Mesenchymal stem cell (in vitro differentiated cells and primary cell): ENCODE measurements at regions not wholly inside any gene's neighbourhood (a gene's known extent, or its start where the extent isn't known, plus 50 kb on each side); places are given as distances from the start of the nearest gene placed in this dataset.

Experiments used
- DNase-seq: peaks from one replicate; pipeline ENCODE4 v3.0.0-alpha.2; 2013
- H2AFZ ChIP-seq: one replicate; pipeline ENCODE4 v1.6.1; 2013; ENCODE audit warnings: low read depth, mild to moderate bottlenecking, control low read depth, inconsistent platforms, low read length, moderate library complexity
- H2AK5ac ChIP-seq: 2 replicates; pipeline ENCODE4 v1.6.1; 2013; ENCODE audit warnings: low read length, moderate library complexity, mild to moderate bottlenecking, inconsistent platforms; ENCODE audit not compliant: severe bottlenecking
- H2BK120ac ChIP-seq: one replicate; pipeline ENCODE4 v1.6.1; 2013; ENCODE audit warnings: low read depth, mild to moderate bottlenecking, inconsistent platforms, low read length, moderate library complexity
- H2BK12ac ChIP-seq, 2 experiments: one replicate each; pipeline ENCODE4 v1.6.1; 2013; ENCODE audit warnings: inconsistent platforms in 2 of 2, low read length in 2 of 2, mild to moderate bottlenecking in 2 of 2, moderate library complexity in 2 of 2, control low read depth in 1 of 2
- H2BK15ac ChIP-seq: one replicate; pipeline ENCODE4 v1.6.1; 2013; ENCODE audit warnings: mild to moderate bottlenecking, low read depth, inconsistent platforms; ENCODE audit not compliant: poor library complexity, severe bottlenecking
- H2BK5ac ChIP-seq: 2 replicates; pipeline ENCODE4 v1.6.1; 2013; ENCODE audit warnings: low read depth, mild to moderate bottlenecking, low read length, control low read depth, inconsistent platforms; ENCODE audit not compliant: poor library complexity, severe bottlenecking
- H3K14ac ChIP-seq, 2 experiments: one replicate each; pipeline ENCODE4 v1.6.1; 2013; ENCODE audit warnings: inconsistent platforms in 2 of 2, low read length in 2 of 2, control low read depth in 1 of 2, mild to moderate bottlenecking in 1 of 2, moderate library complexity in 1 of 2
- H3K18ac ChIP-seq, 2 experiments: one replicate each; pipeline ENCODE4 v1.6.1; 2013; ENCODE audit warnings: inconsistent platforms in 2 of 2, low read length in 2 of 2, control low read depth in 1 of 2, low read depth in 1 of 2, mild to moderate bottlenecking in 1 of 2
- H3K23ac ChIP-seq, 2 experiments: one replicate each; pipeline ENCODE4 v1.6.1; 2013; ENCODE audit warnings: inconsistent platforms in 2 of 2, low read length in 2 of 2, mild to moderate bottlenecking in 2 of 2, moderate library complexity in 2 of 2, control low read depth in 1 of 2
- H3K27ac ChIP-seq: 2 replicates; pipeline ENCODE4 v1.5.1; 2013; ENCODE audit warnings: mild to moderate bottlenecking, moderate library complexity, low read length, control low read depth, inconsistent platforms; ENCODE audit not compliant: poor library complexity, severe bottlenecking
- H3K27me3 ChIP-seq, 2 experiments: 2 replicates each; pipeline versions ENCODE4 v1.6.1 to v1.7.0; 2013; ENCODE audit warnings: low read length in 2 of 2, mild to moderate bottlenecking in 2 of 2, moderate library complexity in 2 of 2, control low read depth in 1 of 2, inconsistent platforms in 1 of 2; ENCODE audit not compliant: control insufficient read depth in 1 of 2, insufficient read depth in 1 of 2
- H3K36me3 ChIP-seq, 2 experiments: 2 replicates each; pipeline versions ENCODE4 v1.6.1 to v1.7.0; 2013; ENCODE audit warnings: low read length in 2 of 2, control low read depth in 1 of 2, inconsistent platforms in 1 of 2, low read depth in 1 of 2, mild to moderate bottlenecking in 1 of 2; ENCODE audit not compliant: insufficient read depth in 2 of 2, control insufficient read depth in 1 of 2
- H3K4ac ChIP-seq, 2 experiments: one replicate each; pipeline ENCODE4 v1.6.1; 2013; ENCODE audit warnings: inconsistent platforms in 2 of 2, low read length in 2 of 2, mild to moderate bottlenecking in 2 of 2, moderate library complexity in 2 of 2, control low read depth in 1 of 2, low read depth in 1 of 2
- H3K4me1 ChIP-seq: 2 replicates; pipeline ENCODE4 v1.6.1; 2013; ENCODE audit warnings: low read depth, low read length, control low read depth; ENCODE audit not compliant: control insufficient read depth, insufficient read depth
- H3K4me2 ChIP-seq: 2 replicates; pipeline ENCODE4 v1.6.1; 2013; ENCODE audit warnings: low read length, mild to moderate bottlenecking, inconsistent platforms; ENCODE audit not compliant: poor library complexity, severe bottlenecking
- H3K4me3 ChIP-seq, 2 experiments: 2 replicates each; pipeline versions ENCODE4 v1.5.1 to v1.7.0; 2013; ENCODE audit warnings: low read length in 2 of 2, mild to moderate bottlenecking in 2 of 2, control low read depth in 1 of 2, low read depth in 1 of 2; ENCODE audit not compliant: insufficient read depth in 1 of 2
- H3K79me1 ChIP-seq: replicated peaks from 2 replicates; pipeline ENCODE4 v1.6.1; 2013; ENCODE audit warnings: mild to moderate bottlenecking, control low read depth, low read length, inconsistent platforms; ENCODE audit not compliant: poor library complexity, severe bottlenecking
- H3K9ac ChIP-seq: 2 replicates; pipeline ENCODE4 v1.7.0; 2013; ENCODE audit warnings: mild to moderate bottlenecking, low read length, moderate library complexity
- H3K9me3 ChIP-seq: 2 replicates; pipeline ENCODE4 v1.7.0; 2013; ENCODE audit warnings: mild to moderate bottlenecking, low read length; ENCODE audit not compliant: control insufficient read depth
- H4K8ac ChIP-seq: one replicate; pipeline ENCODE4 v1.6.1; 2013; ENCODE audit warnings: inconsistent platforms, mild to moderate bottlenecking, low read length, moderate library complexity
- H4K91ac ChIP-seq: one replicate; pipeline ENCODE4 v1.6.1; 2013; ENCODE audit warnings: mild to moderate bottlenecking, low read length, inconsistent platforms
- WGBS: methylation state at CpG from one replicate; pipeline ENCODE4 v1.1.7; 2013; ENCODE audit warnings: mixed read lengths; 5-methylcytosine and 5-hydroxymethylcytosine counted together

DNA sequence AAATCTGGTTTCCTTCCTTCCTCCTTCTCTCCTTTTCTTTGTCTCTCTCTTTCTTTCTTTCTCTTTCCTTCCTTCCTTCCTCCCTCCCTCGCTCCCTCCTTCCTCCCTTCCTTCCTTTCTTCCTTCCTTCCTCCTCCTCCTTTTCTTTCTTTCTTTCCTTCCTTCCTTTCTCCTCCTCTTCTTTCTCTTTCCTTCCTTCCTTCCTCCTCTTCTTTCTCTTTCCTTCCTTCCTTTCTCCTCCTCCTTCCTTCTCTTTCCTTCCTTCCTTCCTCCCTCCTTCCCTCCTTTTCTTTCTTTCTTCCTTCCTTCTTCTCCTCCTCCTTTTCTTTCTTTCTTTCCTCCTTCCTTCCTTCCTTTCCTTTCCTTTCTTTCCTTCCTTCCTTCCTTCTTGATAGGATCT lies 61.2 kb downstream of the VIP start:
- no peak overlapping the region for H2BK5ac ChIP-seq
- no peaks in the 10 kb centered on the region for H3K9me3 ChIP-seq
- WGBS: 75% methylated on average over 1 of the region's 1 CpG

DNA sequence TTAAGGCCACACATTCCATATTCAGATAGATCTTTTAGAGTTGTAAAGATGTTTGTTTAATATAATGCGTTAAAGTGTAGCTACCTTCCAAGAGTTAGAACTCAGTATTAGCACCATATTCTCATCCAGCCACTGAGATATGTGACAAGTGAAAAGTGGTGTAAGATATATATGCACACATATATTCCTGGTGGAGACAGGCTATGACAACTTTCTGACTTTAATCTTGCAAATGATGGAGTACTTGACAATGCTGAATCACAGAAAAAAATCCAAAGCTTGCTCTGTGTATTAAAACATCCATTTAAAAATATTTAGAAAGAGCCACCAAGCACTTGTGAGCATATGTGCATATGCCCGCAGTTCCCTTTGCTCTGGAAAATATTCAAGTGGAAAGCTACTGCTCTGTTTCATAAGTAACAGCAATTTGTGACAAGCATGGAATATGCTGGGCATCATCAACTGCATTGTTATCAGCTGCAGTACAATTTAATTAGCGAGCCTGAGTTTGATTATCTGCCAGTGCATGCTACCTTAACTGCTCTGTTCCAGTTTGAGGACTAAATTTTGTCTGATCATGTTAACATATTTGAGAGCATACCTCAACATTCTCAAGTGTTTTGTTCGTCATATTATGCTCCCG lies 64.8 kb downstream of the VIP start:
- no peaks in the 10 kb centered on the region for H3K36me3 ChIP-seq
- DNase-seq: no peak
- no peak overlapping the region for H3K9ac ChIP-seq
- H2AFZ ChIP-seq: no peak overlapping the region
- no peak overlapping the region for H3K4me2 ChIP-seq
- no peak overlapping the region for H3K23ac ChIP-seq
- H4K8ac ChIP-seq: no peak overlapping the region
- H4K91ac ChIP-seq: no peak overlapping the region
- H2BK15ac ChIP-seq: no peak overlapping the region
- H3K4me3 ChIP-seq: no peak overlapping the region
- H3K14ac ChIP-seq: no peak overlapping the region
- no peak overlapping the region for H3K27ac ChIP-seq
- no peaks in the 10 kb centered on the region for H3K4me1 ChIP-seq
- H2AK5ac ChIP-seq: no peak overlapping the region
- no peak overlapping the region for H3K18ac ChIP-seq
- H3K4ac ChIP-seq: no peak overlapping the region
- H3K9me3 ChIP-seq: no peaks in the 10 kb centered on the region
- no peak overlapping the region for H2BK120ac ChIP-seq
- H2BK5ac ChIP-seq: no peak overlapping the region
- no peak overlapping the region for H2BK12ac ChIP-seq
- peaks cover 0 to 10% of the 10 kb centered on the region in 2 experiments for H3K27me3 ChIP-seq
- H3K79me1 ChIP-seq: no peaks in the 10 kb centered on the region
- 56% methylated on average over 3 of the region's 5 CpGs for WGBS

More for the DNA sequence above, 61.2 kb downstream of the VIP start:
- Histone ChIP-seq H3K4me1 (no peaks in the 10 kb centered on the region), H2AFZ (no peak overlapping the region), H2BK12ac (no peak overlapping the region), H3K4me3 (no peak overlapping the region), H3K36me3 (no peaks in the 10 kb centered on the region), H3K79me1 (no peaks in the 10 kb centered on the region), H4K91ac (no peak overlapping the region), H3K27me3 (peaks cover 0 to 5% of the 10 kb centered on the region in 2 experiments), H3K18ac (no peak overlapping the region), H3K4me2 (no peak overlapping the region), H2AK5ac (no peak overlapping the region), H3K14ac (no peak overlapping the region), H3K27ac (no peak overlapping the region), H3K9ac (no peak overlapping the region), H2BK120ac (no peak overlapping the region), H3K4ac (no peak overlapping the region), H2BK15ac (no peak overlapping the region), H4K8ac (no peak overlapping the region), H3K23ac (no peak overlapping the region)
- DNase-seq: no peak

DNA sequence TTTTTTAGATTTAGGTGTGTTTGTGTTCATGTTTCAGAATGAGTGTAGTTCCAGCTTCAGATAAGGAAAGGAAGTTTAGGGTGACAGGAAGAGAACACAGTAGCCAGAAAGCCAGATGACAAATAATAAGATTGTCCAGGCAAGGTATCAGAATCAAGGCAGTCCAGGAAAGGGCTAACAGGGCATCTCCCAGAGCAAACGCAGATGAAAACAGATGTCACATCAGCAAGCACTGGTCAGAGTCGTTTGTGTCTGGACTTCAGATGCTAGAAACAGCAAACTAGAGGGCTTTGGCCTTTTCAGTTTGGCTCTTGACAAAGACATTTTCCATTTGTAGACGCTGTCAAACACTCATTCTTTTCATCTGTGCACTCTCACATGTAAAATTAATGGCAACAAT lies 65.5 kb downstream of the VIP start:
- no peak overlapping the region for H3K9ac ChIP-seq
- no peak for DNase-seq
- no peaks in the 10 kb centered on the region for H3K79me1 ChIP-seq
- H3K23ac ChIP-seq: no peak overlapping the region
- no peaks in the 10 kb centered on the region for H3K36me3 ChIP-seq
- H3K4ac ChIP-seq: no peak overlapping the region
- H2BK15ac ChIP-seq: no peak overlapping the region
- H3K27me3 ChIP-seq: peaks cover 0 to 10% of the 10 kb centered on the region in 2 experiments
- H2AFZ ChIP-seq: no peak overlapping the region
- no peak overlapping the region for H2AK5ac ChIP-seq
- no peak overlapping the region for H2BK12ac ChIP-seq
- H4K91ac ChIP-seq: no peak overlapping the region
- H2BK5ac ChIP-seq: no peak overlapping the region
- 80% methylated on average over 3 of the region's 3 CpGs for WGBS
- H3K4me3 ChIP-seq: no peak overlapping the region
- H3K18ac ChIP-seq: no peak overlapping the region
- H2BK120ac ChIP-seq: no peak overlapping the region
- H4K8ac ChIP-seq: no peak overlapping the region
- H3K4me2 ChIP-seq: no peak overlapping the region
- H3K27ac ChIP-seq: no peak overlapping the region
- no peaks in the 10 kb centered on the region for H3K9me3 ChIP-seq
- no peaks in the 10 kb centered on the region for H3K4me1 ChIP-seq
- H3K14ac ChIP-seq: no peak overlapping the region

DNA sequence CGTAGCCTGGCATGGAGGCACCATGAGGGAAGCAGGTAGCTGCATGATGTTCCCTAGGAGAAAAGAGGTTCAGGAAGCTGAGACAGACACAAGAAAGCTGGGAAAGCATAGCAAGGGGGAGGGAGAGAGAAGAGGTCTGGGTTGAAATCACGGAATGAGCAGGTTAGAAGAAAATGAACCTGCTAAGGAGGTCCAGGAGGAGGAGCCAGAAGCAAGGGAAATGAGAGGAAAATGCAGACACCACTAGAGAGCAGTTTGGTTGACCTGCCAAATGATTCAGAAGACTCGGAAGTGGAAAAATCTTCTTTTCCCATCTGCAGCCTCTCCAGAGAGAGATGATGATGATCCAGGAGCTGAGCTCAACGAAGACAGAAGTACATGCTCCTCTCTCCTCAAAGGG lies 70.9 kb downstream of the VIP start:
- no peak overlapping the region for H4K91ac ChIP-seq
- peaks cover 0 to 4% of the 10 kb centered on the region in 2 experiments for H3K27me3 ChIP-seq
- no peak overlapping the region for H2AK5ac ChIP-seq
- H2BK15ac ChIP-seq: no peak overlapping the region
- no peak overlapping the region for H3K14ac ChIP-seq
- no peak overlapping the region for H3K23ac ChIP-seq
- no peaks in the 10 kb centered on the region for H3K9me3 ChIP-seq
- H2BK12ac ChIP-seq: no peak overlapping the region
- no peaks in the 10 kb centered on the region for H3K79me1 ChIP-seq
- H2BK5ac ChIP-seq: no peak overlapping the region
- H2BK120ac ChIP-seq: no peak overlapping the region
- no peak overlapping the region for H3K18ac ChIP-seq
- no peak overlapping the region for H3K27ac ChIP-seq
- no peak overlapping the region for H3K4ac ChIP-seq
- H3K9ac ChIP-seq: no peak overlapping the region
- H3K36me3 ChIP-seq: no peaks in the 10 kb centered on the region
- DNase-seq: no peak
- H2AFZ ChIP-seq: no peak overlapping the region
- 49% methylated on average over 3 of the region's 4 CpGs for WGBS
- no peak overlapping the region for H3K4me3 ChIP-seq
- H3K4me2 ChIP-seq: no peak overlapping the region
- H4K8ac ChIP-seq: no peak overlapping the region
- no peaks in the 10 kb centered on the region for H3K4me1 ChIP-seq
